HepG2 (cell line): ENCODE measurements at regions not wholly inside any gene's neighbourhood (a gene's known extent, or its start where the extent isn't known, plus 50 kb on each side); places are given as distances from the start of the nearest gene placed in this dataset.

Source experiments
- ATAC-seq: fragments of 200-7000 bp; cut with Tn5 transposase; 3 replicates; pipeline ENCODE4 v1.9.1; 2020; ENCODE audit warnings: mild to moderate bottlenecking, moderate library complexity
- BruUV-seq: library from RNA; stranded (reverse); fragments of 400-500 nt; replicated peaks from 2 replicates; lab custom pipeline; 2021; lab: Mats Ljungman, UMichigan
- CTCF ChIA-PET: fragments of 300-600 bp; formaldehyde crosslinking; extraction: SDS; loops from one replicate; lab custom pipeline; 2021; ENCODE audit warnings: low total read pairs, inconsistent platforms, low intra/inter-chr PET ratio; lab: Yijun Ruan, JAX
- POLR2A ChIA-PET: fragments of 350-600 bp; sonication (Branson Sonifier 250); formaldehyde crosslinking; loops from one replicate; lab custom pipeline; 2020; ENCODE audit warnings: antibody characterized with exemption, inconsistent platforms; lab: Yijun Ruan, JAX
- DNase-seq: peaks from one replicate; pipeline ENCODE4 v3.0.0-alpha.2; 2015; ENCODE audit warnings: low spot score
- FAIRE-seq: peaks from 3 replicates; lab custom pipeline; 2011; peaks lifted over from hg19 to GRCh38; lab: Jason Lieb, UNC
- H2AFZ ChIP-seq: one replicate; pipeline ENCODE4 v1.6.1; 2011; ENCODE audit warnings: low read length, inconsistent platforms
- H3K27ac ChIP-seq: fragments of 300-600 bp; 3 replicates; pipeline ENCODE4 v1.8.0; 2011; ENCODE audit warnings: mixed run types, mild to moderate bottlenecking, mixed read lengths, low read length, inconsistent platforms; ENCODE audit not compliant: insufficient read depth; ENCODE audit errors: extremely low read length
- H3K27me3 ChIP-seq, 2 experiments: fragments of 200-600 bp in 1 of 2; 2 replicates in 1 of 2; 3 replicates in 1 of 2; pipeline versions ENCODE4 v1.6.0 to v1.8.0; 2011; ENCODE audit warnings: low read length in 2 of 2, mild to moderate bottlenecking in 2 of 2, moderate library complexity in 2 of 2, inconsistent platforms in 1 of 2; ENCODE audit not compliant: insufficient read depth in 2 of 2, control insufficient read depth in 1 of 2
- H3K36me3 ChIP-seq, 2 experiments: fragments of 200-600 bp in 1 of 2; replicated peaks in 1 of 2; 2 replicates in 1 of 2; 3 replicates in 1 of 2; pipeline versions ENCODE4 v1.5.1 to v1.8.0; 2011; ENCODE audit warnings: low read length in 2 of 2, inconsistent platforms in 1 of 2; ENCODE audit not compliant: insufficient read depth in 2 of 2, control insufficient read depth in 1 of 2
- H3K4me1 ChIP-seq: 2 replicates; pipeline ENCODE4 v1.5.1; 2012; ENCODE audit warnings: low read length, inconsistent platforms; ENCODE audit not compliant: insufficient read depth
- H3K4me2 ChIP-seq: 2 replicates; pipeline ENCODE4 v1.6.0; 2011; ENCODE audit warnings: low read depth, low read length, inconsistent platforms
- H3K4me3 ChIP-seq, 3 experiments: fragments of 200-600 bp in 1 of 3; sonication (generic), shearing (Covaris generic) in 1 of 3; replicated peaks in 1 of 3; 2 replicates each; pipeline ENCODE4 v1.5.1; 2011 to 2016; ENCODE audit warnings: low read length in 3 of 3, inconsistent platforms in 2 of 3, low read depth in 2 of 3, mild to moderate bottlenecking in 2 of 3, control low read depth in 1 of 3, mixed read lengths in 1 of 3; ENCODE audit not compliant: insufficient read depth in 1 of 3
- H3K79me2 ChIP-seq: one replicate; pipeline ENCODE4 v1.6.1; 2011; ENCODE audit warnings: low read length, inconsistent platforms; ENCODE audit not compliant: insufficient read depth
- H3K9ac ChIP-seq: 2 replicates; pipeline ENCODE4 v1.6.0; 2011; ENCODE audit warnings: mild to moderate bottlenecking, low read depth, low read length, inconsistent platforms; ENCODE audit not compliant: insufficient read depth
- H3K9me3 ChIP-seq: 2 replicates; pipeline ENCODE4 v1.5.1; 2012; ENCODE audit warnings: mild to moderate bottlenecking, low read length
- H4K20me1 ChIP-seq: 2 replicates; pipeline ENCODE4 v1.6.0; 2011; ENCODE audit warnings: inconsistent platforms, mild to moderate bottlenecking, low read length, moderate library complexity; ENCODE audit not compliant: insufficient read depth
- CEBPB ChIP-seq: IDR thresholded peaks from 2 replicates; pipeline ENCODE4 v1.6.1; 2011; ENCODE audit warnings: low read depth, low read length, improper control_type of control experiment, borderline replicate concordance
- CERS6 ChIP-seq: sonication (generic); formaldehyde crosslinking; IDR thresholded peaks from 2 replicates; pipeline ENCODE4 v1.5.0; 2020; ENCODE audit warnings: missing genetic modification reagents
- ETV5 ChIP-seq: IDR thresholded peaks from 2 replicates; pipeline ENCODE4 v1.6.1; 2018; ENCODE audit warnings: missing biosample characterization, missing genetic modification reagents, inconsistent platforms, borderline replicate concordance
- HNF4A ChIP-seq: sonication (generic); formaldehyde crosslinking; IDR thresholded peaks from 2 replicates; pipeline ENCODE4 v1.4.0; 2020; ENCODE audit warnings: missing genetic modification reagents
- LRRFIP1 ChIP-seq: sonication (generic); formaldehyde crosslinking; conservative IDR thresholded peaks from 2 replicates; pipeline ENCODE4 v1.4.0; 2020; ENCODE audit warnings: missing genetic modification reagents
- MLLT10 ChIP-seq: sonication (generic); formaldehyde crosslinking; IDR thresholded peaks from 2 replicates; pipeline ENCODE4 v1.4.0; 2020; ENCODE audit warnings: missing genetic modification reagents
- NCOA5 ChIP-seq: sonication (generic); formaldehyde crosslinking; IDR thresholded peaks from 2 replicates; pipeline ENCODE4 v1.4.0; 2020; ENCODE audit warnings: missing genetic modification reagents
- PHF21A ChIP-seq: sonication (generic); formaldehyde crosslinking; IDR thresholded peaks from 2 replicates; pipeline ENCODE4 v1.5.0; 2020; ENCODE audit warnings: mild to moderate bottlenecking, missing genetic modification reagents
- SIX1 ChIP-seq: sonication (generic); formaldehyde crosslinking; IDR thresholded peaks from 2 replicates; pipeline ENCODE4 v1.4.0; 2020; ENCODE audit warnings: missing genetic modification reagents, borderline replicate concordance
- SNRNP70 ChIP-seq: fragments of 200-400 bp; formaldehyde crosslinking; IDR thresholded peaks from 2 replicates; pipeline ENCODE4 v1.6.1; 2017; ENCODE audit warnings: mild to moderate bottlenecking, low read depth, low read length, moderate library complexity
- TAF1 ChIP-seq: sonication (generic); formaldehyde crosslinking; IDR thresholded peaks from 2 replicates; pipeline ENCODE4 v1.4.0; 2020; ENCODE audit warnings: missing genetic modification reagents
- TBX2 ChIP-seq: sonication (generic); formaldehyde crosslinking; IDR thresholded peaks from 2 replicates; pipeline ENCODE4 v1.5.0; 2020; ENCODE audit warnings: missing genetic modification reagents, mild to moderate bottlenecking, borderline replicate concordance
- TSC22D2 ChIP-seq: sonication (generic); formaldehyde crosslinking; IDR thresholded peaks from 2 replicates; pipeline ENCODE4 v1.5.1; 2020; ENCODE audit warnings: missing genetic modification reagents, mild to moderate bottlenecking, borderline replicate concordance
- ZBTB42 ChIP-seq: sonication (generic); formaldehyde crosslinking; IDR thresholded peaks from 2 replicates; pipeline ENCODE4 v1.5.0; 2020; ENCODE audit warnings: mild to moderate bottlenecking, missing genetic modification reagents
- ZFP62 ChIP-seq: sonication (generic); formaldehyde crosslinking; IDR thresholded peaks from 2 replicates; pipeline ENCODE4 v1.4.0; 2020; ENCODE audit warnings: missing genetic modification reagents
- ZNF20 ChIP-seq: sonication (generic); formaldehyde crosslinking; IDR thresholded peaks from 2 replicates; pipeline ENCODE4 v1.4.0; 2020; ENCODE audit warnings: mild to moderate bottlenecking, moderate library complexity, missing genetic modification reagents
- ZNF264 ChIP-seq: sonication (generic); formaldehyde crosslinking; IDR thresholded peaks from 2 replicates; pipeline ENCODE4 v1.4.0; 2020; ENCODE audit warnings: missing genetic modification reagents
- ZNF326 ChIP-seq: sonication (generic); formaldehyde crosslinking; IDR thresholded peaks from 2 replicates; pipeline ENCODE4 v1.4.0; 2020; ENCODE audit warnings: missing genetic modification reagents, borderline replicate concordance
- ZNF709 ChIP-seq: sonication (generic); formaldehyde crosslinking; IDR thresholded peaks from 2 replicates; pipeline ENCODE4 v1.5.0; 2020; ENCODE audit warnings: mild to moderate bottlenecking, missing genetic modification reagents
- WGBS: methylation state at CpG from one replicate; pipeline ENCODE4 v1.1.6; 2017; ENCODE audit warnings: low lambda C conversion rate; 5-methylcytosine and 5-hydroxymethylcytosine counted together
- in situ Hi-C: cut with HindIII; loops from 2 replicates; pipeline ENCODE4 v1.10.0; 2017; ENCODE audit warnings: low pct_unique_long_range_greater_than_20kb; ENCODE audit not compliant: extremely low pct_ligation_motif_present
- intact Hi-C: fragments of 100-400 bp; cut with micrococcal nuclease; formaldehyde crosslinking; loops from one replicate; pipeline ENCODE4 v1.10.0; 2022; ENCODE audit not compliant: unreplicated experiment

GRCh38 chr1:112272101-112272772 lies 123.8 kb upstream of the CTTNBP2NL start:
- POLR2A ChIA-PET, result no interaction called here
- Histone ChIP-seq H3K36me3 (no peaks in the 10 kb centered on the region), H2AFZ (no peak overlapping the region), H3K4me1 (no peaks in the 10 kb centered on the region), H3K79me2 (no peaks in the 10 kb centered on the region), H3K4me3 (no peak overlapping the region), H3K9ac (no peak overlapping the region), H3K27ac (no peak overlapping the region), H3K27me3 (no peaks in the 10 kb centered on the region; a peak in 1 of 5 replicates), H3K9me3 (0 out of 2 replicates have a peak, but pooled peaks cover 5% of the 10 kb centered on the region), H3K4me2 (no peak overlapping the region), H4K20me1 (no peaks in the 10 kb centered on the region)
- no peak for DNase-seq
- in situ Hi-C loops, result no loop called here
- BruUV-seq, result no TSS peak
- CTCF ChIA-PET, result no interaction called here
- intact Hi-C loops, result no loop called here
- no peak for TF ChIP-seq MLLT10 (CRISPR knock-in tag)
- no peak for TF ChIP-seq CEBPB
- no peak for TF ChIP-seq SIX1 (CRISPR knock-in tag)
- TF ChIP-seq ZFP62, result no peak
- TF ChIP-seq ZNF264 (CRISPR knock-in tag), result no peak
- TF ChIP-seq SNRNP70, result no peak
- no peak for TF ChIP-seq ZNF20
- no peak for TF ChIP-seq ZBTB42 (CRISPR knock-in tag)
- TF ChIP-seq ZNF709 (CRISPR knock-in tag), result no peak
- no peak for TF ChIP-seq PHF21A (CRISPR knock-in tag)
- TF ChIP-seq NCOA5 (CRISPR knock-in tag), result no peak
- 15% methylated on average over 6 of the region's 6 CpGs for WGBS
- FAIRE-seq, result no peak
- no peak for ATAC-seq

- no peak for DNase-seq
- H3K4me3 ChIP-seq, result no peak overlapping the region
- CTCF ChIA-PET, result no interaction called here
- H3K9me3 ChIP-seq, result no peaks in the 10 kb centered on the region
- no TSS peak for BruUV-seq
- H4K20me1 ChIP-seq, result no peaks in the 10 kb centered on the region
- intact Hi-C loops (no loop called here), in situ Hi-C loops (no loop called here)
- no peaks in the 10 kb centered on the region for H3K4me1 ChIP-seq
- no peak overlapping the region for H3K9ac ChIP-seq
- no peak for FAIRE-seq
- POLR2A ChIA-PET, result no interaction called here
- no peak overlapping the region for H3K4me2 ChIP-seq
- no peak overlapping the region for H2AFZ ChIP-seq
- no peak overlapping the region for H3K27ac ChIP-seq
- H3K36me3 ChIP-seq, result no peaks in the 10 kb centered on the region
- WGBS, result 7% methylated on average over 2 of the region's 2 CpGs
- no peak for ATAC-seq
- no peaks in the 10 kb centered on the region for H3K79me2 ChIP-seq
- no peaks in the 10 kb centered on the region for H3K27me3 ChIP-seq
- TF ChIP-seq TAF1 (CRISPR knock-in tag) (no peak), TBX2 (no peak), TSC22D2 (CRISPR knock-in tag) (no peak), ZNF326 (CRISPR knock-in tag) (no peak), CERS6 (CRISPR knock-in tag) (no peak), ETV5 (CRISPR knock-in tag) (no peak), HNF4A (CRISPR knock-in tag) (no peak), LRRFIP1 (CRISPR knock-in tag) (no peak)
Observed at GRCh38 chr1:112284796-112285195, 111.2 kb upstream of the CTTNBP2NL start.
